Adrenal gland (tissue), 9 donors: ENCODE measurements at regions not wholly inside any gene's neighbourhood (a gene's known extent, or its start where the extent isn't known, plus 50 kb on each side); places are given as distances from the start of the nearest gene placed in this dataset.

Experiments used
- DNase-seq, 7 donors: peaks; one replicate each; pipeline ENCODE4 v3.0.0-alpha.2; 2019 to 2020
- H3K27ac ChIP-seq, 5 donors: fragments of 200-600 bp; sonication (generic) in 4 of 5; 1 replicate in 3 of 5; 2 replicates in 2 of 5; pipeline versions ENCODE4 v1.5.1 to v1.8.0; 2016 to 2020; ENCODE audit warnings: mild to moderate bottlenecking in 1 of 5
- H3K27me3 ChIP-seq: fragments of 200-600 bp; 2 replicates; pipeline ENCODE4 v1.8.0; 2021
- H3K36me3 ChIP-seq, 2 donors: fragments of 200-600 bp; replicated peaks in 1 of 2; 1 replicate in 1 of 2; 2 replicates in 1 of 2; pipeline versions ENCODE4 v1.5.1 to v1.8.0; 2018 to 2022
- H3K4me1 ChIP-seq, 2 donors: fragments of 200-600 bp; replicated peaks in 1 of 2; 1 replicate in 1 of 2; 2 replicates in 1 of 2; pipeline versions ENCODE4 v1.5.1 to v1.8.0; 2018 to 2021
- H3K4me3 ChIP-seq, 4 donors: fragments of 200-600 bp; sonication (generic) in 3 of 4; one replicate each; pipeline ENCODE4 v1.5.1; 2016 to 2018
- H3K9me3 ChIP-seq, 3 donors: fragments of 200-600 bp; sonication (generic) in 1 of 3; replicated peaks in 1 of 3; 1 replicate in 2 of 3; 2 replicates in 1 of 3; pipeline versions ENCODE4 v1.5.1 to v1.8.0; 2016 to 2021
- POLR2A ChIP-seq, 2 donors: fragments of 450-650 bp; IDR thresholded peaks; one replicate each; pipeline ENCODE4 v1.6.1; 2017; ENCODE audit warnings: antibody characterized with exemption in 2 of 2, mild to moderate bottlenecking in 2 of 2, moderate library complexity in 1 of 2
- WGBS, 4 donors: extraction: QIAGEN DNeasy Blood & Tissue Kit in 2 of 4; methylation state at CpG; one replicate each; pipeline versions ENCODE4 v1.1.5 to v1.1.7; 2013 to 2017; 5-methylcytosine and 5-hydroxymethylcytosine counted together
- intact Hi-C, 2 donors: fragments of 100-400 bp; cut with DNase I; formaldehyde crosslinking; loops; one replicate each; pipeline versions ENCODE4 v1.14.1 to v1.15.0; 2022 to 2023
- TF ChIP-seq, protein P1 (sequence below), 6 experiments: fragments of 450-650 bp in 4 of 6; fragments of 200-600 bp in 2 of 6; sonication (generic) in 1 of 6; IDR thresholded peaks; 1 replicate in 5 of 6; 2 replicates in 1 of 6; pipeline versions ENCODE4 v1.5.1 to v1.8.0; 2016 to 2021; ENCODE audit warnings: antibody characterized with exemption in 6 of 6, mild to moderate bottlenecking in 2 of 6, moderate library complexity in 1 of 6
- donor health status: healthy with polysubstance abuse.
- donor health status: Bipolar disorder and iron deficiency.
- donor health status: DM: yes; HTN: yes; CAD: no.
- donor health status: DM: no; HTN: no; CAD: no.
- donor health status: DM: no; HTN: no; CAD: no.

DNA sequence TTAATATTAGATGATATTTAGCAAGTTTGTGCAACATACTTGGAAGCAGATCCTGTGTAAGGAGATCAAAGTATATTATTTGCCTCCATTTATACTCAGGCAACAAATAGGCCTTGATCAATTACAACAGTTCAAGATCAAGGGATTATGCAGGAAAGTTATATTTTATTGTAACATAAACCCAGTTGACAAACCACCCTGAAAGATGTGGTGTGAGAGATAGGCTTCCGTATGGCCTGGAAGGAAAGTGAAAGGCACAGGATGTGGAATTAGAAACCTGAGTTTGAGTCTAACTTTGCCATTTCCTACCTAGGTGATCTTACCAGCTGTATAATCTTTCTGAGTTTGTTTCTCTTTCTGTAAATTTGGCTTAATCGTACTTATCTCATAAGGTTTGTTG, 284.1 kb downstream of the BMP4 start:
- no peak for TF ChIP-seq POLR2A (IDR thresholded peaks at IDR 0.05)
- TF ChIP-seq, protein P1, sequence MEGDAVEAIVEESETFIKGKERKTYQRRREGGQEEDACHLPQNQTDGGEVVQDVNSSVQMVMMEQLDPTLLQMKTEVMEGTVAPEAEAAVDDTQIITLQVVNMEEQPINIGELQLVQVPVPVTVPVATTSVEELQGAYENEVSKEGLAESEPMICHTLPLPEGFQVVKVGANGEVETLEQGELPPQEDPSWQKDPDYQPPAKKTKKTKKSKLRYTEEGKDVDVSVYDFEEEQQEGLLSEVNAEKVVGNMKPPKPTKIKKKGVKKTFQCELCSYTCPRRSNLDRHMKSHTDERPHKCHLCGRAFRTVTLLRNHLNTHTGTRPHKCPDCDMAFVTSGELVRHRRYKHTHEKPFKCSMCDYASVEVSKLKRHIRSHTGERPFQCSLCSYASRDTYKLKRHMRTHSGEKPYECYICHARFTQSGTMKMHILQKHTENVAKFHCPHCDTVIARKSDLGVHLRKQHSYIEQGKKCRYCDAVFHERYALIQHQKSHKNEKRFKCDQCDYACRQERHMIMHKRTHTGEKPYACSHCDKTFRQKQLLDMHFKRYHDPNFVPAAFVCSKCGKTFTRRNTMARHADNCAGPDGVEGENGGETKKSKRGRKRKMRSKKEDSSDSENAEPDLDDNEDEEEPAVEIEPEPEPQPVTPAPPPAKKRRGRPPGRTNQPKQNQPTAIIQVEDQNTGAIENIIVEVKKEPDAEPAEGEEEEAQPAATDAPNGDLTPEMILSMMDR (IDR thresholded peaks at IDR 0.05), result no peak
- intact Hi-C loops, result no loop called here
- 81 to 88% (median 84%) methylated on average over 2 of the region's 2 CpGs for WGBS, 4 donors

GRCh38 chr14:53670701-53671100, 285.9 kb downstream of the BMP4 start:
- Histone ChIP-seq H3K36me3 (no peaks in the 10 kb centered on the region), H3K4me3 (no peak overlapping the region), H3K27me3 (no peaks in the 10 kb centered on the region), H3K27ac (no peak overlapping the region), H3K4me1 (no peaks in the 10 kb centered on the region), H3K9me3 (no peaks in the 10 kb centered on the region)
- intact Hi-C loops, result no loop called here
- TF ChIP-seq, protein P1 (IDR thresholded peaks at IDR 0.05), result no peak
- no peak for TF ChIP-seq POLR2A (IDR thresholded peaks at IDR 0.05)
- no peak for DNase-seq

More for the DNA sequence above, 284.1 kb downstream of the BMP4 start:
- H3K4me3 ChIP-seq, result no peak overlapping the region
- H3K36me3 ChIP-seq, result no peaks in the 10 kb centered on the region
- no peaks in the 10 kb centered on the region for H3K9me3 ChIP-seq
- no peaks in the 10 kb centered on the region for H3K27me3 ChIP-seq
- DNase-seq, result no peak
- no peak overlapping the region for H3K27ac ChIP-seq
- no peaks in the 10 kb centered on the region for H3K4me1 ChIP-seq

DNA sequence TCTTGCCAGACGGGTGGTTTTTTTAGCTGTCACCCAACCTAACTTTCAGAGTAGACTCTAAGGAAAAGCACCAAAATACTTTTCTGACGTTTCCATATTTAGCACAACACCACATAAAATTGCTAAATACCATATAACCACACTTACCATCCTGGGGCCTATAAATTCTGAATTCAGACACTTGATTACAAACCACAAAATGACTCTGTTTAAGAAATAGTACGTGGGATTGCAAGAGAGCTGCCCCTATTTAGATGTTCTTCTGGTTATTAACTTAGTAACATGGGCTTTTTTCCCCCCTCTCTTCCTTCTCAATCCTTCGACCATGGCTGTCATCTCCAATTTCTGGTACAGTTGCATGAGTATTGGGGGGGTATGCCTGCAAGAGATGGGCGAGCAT, 287.7 kb downstream of the BMP4 start:
- no peak for DNase-seq

DNA sequence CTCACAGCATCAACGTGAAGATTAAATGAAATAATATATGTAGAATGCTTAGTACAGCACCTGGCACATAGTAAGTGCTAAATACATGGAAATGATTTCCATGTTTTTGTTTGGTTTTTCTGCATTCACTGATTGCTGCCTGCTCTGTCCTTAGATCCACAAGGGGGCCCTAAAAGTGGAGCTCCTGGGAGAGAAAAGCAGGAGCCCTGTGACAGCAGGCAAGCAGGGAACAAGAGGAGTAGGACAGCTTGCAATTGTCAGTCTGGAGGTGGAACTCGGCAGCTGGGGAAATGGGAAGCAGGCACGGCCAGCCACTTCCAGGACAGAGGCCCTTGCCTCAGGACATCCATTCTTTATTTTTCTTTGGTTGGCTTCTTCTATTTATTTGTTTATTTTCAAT, 292.9 kb downstream of the BMP4 start:
- H3K9me3 ChIP-seq, result no peaks in the 10 kb centered on the region
- TF ChIP-seq POLR2A (IDR thresholded peaks at IDR 0.05), result no peak
- TF ChIP-seq, protein P1 (IDR thresholded peaks at IDR 0.05), result peak in 2 of 6 experiments; percentile 14 to 20
- no peaks in the 10 kb centered on the region for H3K27me3 ChIP-seq
- WGBS, 4 donors, result 63 to 76% (median 69%) methylated on average over 3 of the region's 3 CpGs
- H3K36me3 ChIP-seq, result no peaks in the 10 kb centered on the region
- no peak overlapping the region for H3K4me3 ChIP-seq
- H3K4me1 ChIP-seq, result no peaks in the 10 kb centered on the region
- DNase-seq, result peak in 4 of 7 donors; percentile 11 to 23 (median 20)
- no peak overlapping the region for H3K27ac ChIP-seq
- intact Hi-C loops, result no loop called here

More for the DNA sequence above, 287.7 kb downstream of the BMP4 start:
- Histone ChIP-seq H3K27ac (no peak overlapping the region), H3K36me3 (no peaks in the 10 kb centered on the region), H3K27me3 (no peaks in the 10 kb centered on the region), H3K4me1 (no peaks in the 10 kb centered on the region), H3K4me3 (no peak overlapping the region), H3K9me3 (no peaks in the 10 kb centered on the region)
- 68 to 74% (median 70%) methylated on average over 5 of the region's 5 CpGs for WGBS, 4 donors
- TF ChIP-seq POLR2A (IDR thresholded peaks at IDR 0.05), result no peak
- TF ChIP-seq, protein P1 (IDR thresholded peaks at IDR 0.05), result no peak
- intact Hi-C loops, result no loop called here
